HCT116 (cell line): ENCODE measurements at regions not wholly inside any gene's neighbourhood (a gene's known extent, or its start where the extent isn't known, plus 50 kb on each side); places are given as distances from the start of the nearest gene placed in this dataset.

Experiments used
- ATF3 ChIP-seq: IDR thresholded peaks from 2 replicates; pipeline ENCODE4 v1.6.1; 2012
- CEBPB ChIP-seq: IDR thresholded peaks from 2 replicates; pipeline ENCODE4 v1.6.1; 2012; ENCODE audit warnings: low read depth
- CTCF ChIP-seq, 3 experiments: fragments of 200-600 bp in 1 of 3; sonication (generic) in 1 of 3; IDR thresholded peaks in 2 of 3; conservative IDR thresholded peaks in 1 of 3; 2 replicates each; pipeline ENCODE4 v1.5.1; 2012 to 2017; ENCODE audit warnings: low read depth in 2 of 3, low read length in 2 of 3, antibody characterized with exemption in 1 of 3, borderline replicate concordance in 1 of 3, control low read depth in 1 of 3, mild to moderate bottlenecking in 1 of 3, mixed read lengths in 1 of 3, mixed run types in 1 of 3, moderate library complexity in 1 of 3; ENCODE audit not compliant: insufficient read depth in 1 of 3
- EGR1 ChIP-seq: IDR thresholded peaks from 2 replicates; pipeline ENCODE4 v1.6.1; 2012; ENCODE audit warnings: low read depth
- EZH2 ChIP-seq: fragments of 200-600 bp; sonication (generic); IDR thresholded peaks from 2 replicates; pipeline ENCODE4 v1.6.1; 2017; ENCODE audit warnings: antibody characterized with exemption, mixed run types
- EZH2phosphoT487 ChIP-seq: fragments of 200-600 bp; IDR thresholded peaks from 2 replicates; pipeline ENCODE4 v1.6.1; 2018; ENCODE audit warnings: antibody characterized with exemption, borderline replicate concordance
- FOSL1 ChIP-seq: IDR thresholded peaks from 2 replicates; pipeline ENCODE4 v1.6.1; 2012; ENCODE audit warnings: low read depth
- POLR2A ChIP-seq: IDR thresholded peaks from 2 replicates; pipeline ENCODE4 v1.7.0; 2011; ENCODE audit warnings: borderline replicate concordance; ENCODE audit not compliant: insufficient read depth, insufficient read length; ENCODE audit errors: extremely low read depth
- POLR2AphosphoS5 ChIP-seq: IDR thresholded peaks from 2 replicates; pipeline ENCODE4 v1.6.1; 2011; ENCODE audit warnings: mild to moderate bottlenecking, low read depth, low read length, moderate library complexity
- SP1 ChIP-seq: IDR thresholded peaks from 2 replicates; pipeline ENCODE4 v1.6.1; 2012; ENCODE audit warnings: low read depth
- ZNF274 ChIP-seq: fragments of 200-500 bp; sonication (Bioruptor generic); IDR thresholded peaks from 2 replicates; pipeline ENCODE4 v1.6.1; 2014; ENCODE audit warnings: mild to moderate bottlenecking, low read depth, low read length, inconsistent platforms
- TF ChIP-seq, protein P1 (sequence below): IDR thresholded peaks from 2 replicates; pipeline ENCODE4 v1.6.1; 2012; ENCODE audit warnings: low read depth

DNA sequence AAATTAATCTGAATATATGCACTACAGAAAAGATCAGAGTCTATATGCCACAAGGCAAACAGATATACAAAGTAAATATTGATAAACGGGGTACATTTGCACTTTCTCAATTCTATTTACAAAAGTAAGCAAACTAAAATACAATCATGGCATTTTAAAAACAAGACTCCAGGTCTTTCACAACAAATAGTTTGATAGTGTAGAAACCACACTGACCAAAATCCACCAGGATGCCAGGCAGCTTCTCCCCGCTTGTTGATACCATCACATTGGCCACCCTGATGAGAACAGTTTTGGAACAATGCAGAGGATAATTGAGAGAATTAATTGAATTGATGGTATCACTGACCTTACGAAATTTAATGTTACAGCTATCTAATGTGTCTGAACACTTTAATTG, 190.6 kb upstream of the TMCO5A start:
- TF ChIP-seq CTCF (IDR thresholded peaks at IDR 0.05 in 2 of 3, conservative IDR thresholded peaks at IDR 0.05 in 1 of 3; ENCODE audit: borderline replicate concordance in 1 of 3, insufficient read depth in 1 of 3, low read depth in 2 of 3, low read length in 2 of 3) (no peak), POLR2A (no peak), ZNF274 (no peak), EZH2 (no peak), SP1 (no peak), EZH2phosphoT487 (no peak), POLR2AphosphoS5 (no peak), FOSL1 (no peak), EGR1 (no peak), CEBPB (no peak), ATF3 (no peak)
- TF ChIP-seq, protein P1, sequence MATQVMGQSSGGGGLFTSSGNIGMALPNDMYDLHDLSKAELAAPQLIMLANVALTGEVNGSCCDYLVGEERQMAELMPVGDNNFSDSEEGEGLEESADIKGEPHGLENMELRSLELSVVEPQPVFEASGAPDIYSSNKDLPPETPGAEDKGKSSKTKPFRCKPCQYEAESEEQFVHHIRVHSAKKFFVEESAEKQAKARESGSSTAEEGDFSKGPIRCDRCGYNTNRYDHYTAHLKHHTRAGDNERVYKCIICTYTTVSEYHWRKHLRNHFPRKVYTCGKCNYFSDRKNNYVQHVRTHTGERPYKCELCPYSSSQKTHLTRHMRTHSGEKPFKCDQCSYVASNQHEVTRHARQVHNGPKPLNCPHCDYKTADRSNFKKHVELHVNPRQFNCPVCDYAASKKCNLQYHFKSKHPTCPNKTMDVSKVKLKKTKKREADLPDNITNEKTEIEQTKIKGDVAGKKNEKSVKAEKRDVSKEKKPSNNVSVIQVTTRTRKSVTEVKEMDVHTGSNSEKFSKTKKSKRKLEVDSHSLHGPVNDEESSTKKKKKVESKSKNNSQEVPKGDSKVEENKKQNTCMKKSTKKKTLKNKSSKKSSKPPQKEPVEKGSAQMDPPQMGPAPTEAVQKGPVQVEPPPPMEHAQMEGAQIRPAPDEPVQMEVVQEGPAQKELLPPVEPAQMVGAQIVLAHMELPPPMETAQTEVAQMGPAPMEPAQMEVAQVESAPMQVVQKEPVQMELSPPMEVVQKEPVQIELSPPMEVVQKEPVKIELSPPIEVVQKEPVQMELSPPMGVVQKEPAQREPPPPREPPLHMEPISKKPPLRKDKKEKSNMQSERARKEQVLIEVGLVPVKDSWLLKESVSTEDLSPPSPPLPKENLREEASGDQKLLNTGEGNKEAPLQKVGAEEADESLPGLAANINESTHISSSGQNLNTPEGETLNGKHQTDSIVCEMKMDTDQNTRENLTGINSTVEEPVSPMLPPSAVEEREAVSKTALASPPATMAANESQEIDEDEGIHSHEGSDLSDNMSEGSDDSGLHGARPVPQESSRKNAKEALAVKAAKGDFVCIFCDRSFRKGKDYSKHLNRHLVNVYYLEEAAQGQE: no peak
